ENCODE measurements at regions not wholly inside any gene's neighbourhood (a gene's known extent, or its start where the extent isn't known, plus 50 kb on each side); places are given as distances from the start of the nearest gene placed in this dataset.

DNA sequence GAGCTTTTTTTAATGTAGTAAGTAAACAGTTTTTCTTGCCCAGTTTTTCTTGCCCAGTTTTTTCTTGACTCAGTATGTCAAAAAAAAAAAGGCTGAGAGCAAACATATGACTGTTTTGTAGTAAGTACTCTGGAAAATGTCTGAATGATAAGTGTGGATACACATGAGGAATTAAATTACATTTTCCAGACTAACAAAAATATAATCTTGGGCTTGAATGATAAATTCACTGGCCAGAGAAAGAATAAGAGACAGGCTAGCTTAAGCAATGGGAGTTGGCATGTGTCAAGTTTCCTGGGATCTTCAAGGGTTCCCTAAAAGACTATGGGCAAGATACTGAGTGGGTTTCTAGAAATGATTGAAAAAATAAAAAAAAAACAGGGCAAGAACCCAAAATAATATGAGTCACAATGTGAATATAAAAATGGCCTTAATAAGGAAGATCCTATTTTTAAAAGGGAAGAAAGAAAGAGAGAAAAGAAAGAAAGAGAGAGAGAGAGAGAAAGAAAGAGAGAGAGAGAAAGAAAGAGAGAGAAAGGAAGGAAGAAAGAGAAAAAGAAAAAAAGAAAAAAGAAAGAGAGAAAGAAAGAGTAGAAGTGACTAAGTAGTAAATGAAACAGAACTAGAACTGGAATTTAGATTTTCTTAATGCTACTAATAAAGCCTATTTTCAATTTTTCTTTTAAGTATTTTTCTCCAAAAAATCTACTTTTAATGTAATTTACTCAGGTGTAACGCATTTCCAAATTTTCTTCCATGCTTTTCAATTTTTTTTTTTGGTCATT lies 60.2 kb downstream of the TFPI2 start:
- TF ChIP-seq, protein P1, sequence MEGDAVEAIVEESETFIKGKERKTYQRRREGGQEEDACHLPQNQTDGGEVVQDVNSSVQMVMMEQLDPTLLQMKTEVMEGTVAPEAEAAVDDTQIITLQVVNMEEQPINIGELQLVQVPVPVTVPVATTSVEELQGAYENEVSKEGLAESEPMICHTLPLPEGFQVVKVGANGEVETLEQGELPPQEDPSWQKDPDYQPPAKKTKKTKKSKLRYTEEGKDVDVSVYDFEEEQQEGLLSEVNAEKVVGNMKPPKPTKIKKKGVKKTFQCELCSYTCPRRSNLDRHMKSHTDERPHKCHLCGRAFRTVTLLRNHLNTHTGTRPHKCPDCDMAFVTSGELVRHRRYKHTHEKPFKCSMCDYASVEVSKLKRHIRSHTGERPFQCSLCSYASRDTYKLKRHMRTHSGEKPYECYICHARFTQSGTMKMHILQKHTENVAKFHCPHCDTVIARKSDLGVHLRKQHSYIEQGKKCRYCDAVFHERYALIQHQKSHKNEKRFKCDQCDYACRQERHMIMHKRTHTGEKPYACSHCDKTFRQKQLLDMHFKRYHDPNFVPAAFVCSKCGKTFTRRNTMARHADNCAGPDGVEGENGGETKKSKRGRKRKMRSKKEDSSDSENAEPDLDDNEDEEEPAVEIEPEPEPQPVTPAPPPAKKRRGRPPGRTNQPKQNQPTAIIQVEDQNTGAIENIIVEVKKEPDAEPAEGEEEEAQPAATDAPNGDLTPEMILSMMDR (IDR thresholded peaks at IDR 0.05; ENCODE audit: low read depth, low read length, missing input control), result no peak
- TF ChIP-seq, protein P2, sequence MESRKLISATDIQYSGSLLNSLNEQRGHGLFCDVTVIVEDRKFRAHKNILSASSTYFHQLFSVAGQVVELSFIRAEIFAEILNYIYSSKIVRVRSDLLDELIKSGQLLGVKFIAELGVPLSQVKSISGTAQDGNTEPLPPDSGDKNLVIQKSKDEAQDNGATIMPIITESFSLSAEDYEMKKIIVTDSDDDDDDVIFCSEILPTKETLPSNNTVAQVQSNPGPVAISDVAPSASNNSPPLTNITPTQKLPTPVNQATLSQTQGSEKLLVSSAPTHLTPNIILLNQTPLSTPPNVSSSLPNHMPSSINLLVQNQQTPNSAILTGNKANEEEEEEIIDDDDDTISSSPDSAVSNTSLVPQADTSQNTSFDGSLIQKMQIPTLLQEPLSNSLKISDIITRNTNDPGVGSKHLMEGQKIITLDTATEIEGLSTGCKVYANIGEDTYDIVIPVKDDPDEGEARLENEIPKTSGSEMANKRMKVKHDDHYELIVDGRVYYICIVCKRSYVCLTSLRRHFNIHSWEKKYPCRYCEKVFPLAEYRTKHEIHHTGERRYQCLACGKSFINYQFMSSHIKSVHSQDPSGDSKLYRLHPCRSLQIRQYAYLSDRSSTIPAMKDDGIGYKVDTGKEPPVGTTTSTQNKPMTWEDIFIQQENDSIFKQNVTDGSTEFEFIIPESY (IDR thresholded peaks at IDR 0.05), result no peak
- TF ChIP-seq, protein P3, sequence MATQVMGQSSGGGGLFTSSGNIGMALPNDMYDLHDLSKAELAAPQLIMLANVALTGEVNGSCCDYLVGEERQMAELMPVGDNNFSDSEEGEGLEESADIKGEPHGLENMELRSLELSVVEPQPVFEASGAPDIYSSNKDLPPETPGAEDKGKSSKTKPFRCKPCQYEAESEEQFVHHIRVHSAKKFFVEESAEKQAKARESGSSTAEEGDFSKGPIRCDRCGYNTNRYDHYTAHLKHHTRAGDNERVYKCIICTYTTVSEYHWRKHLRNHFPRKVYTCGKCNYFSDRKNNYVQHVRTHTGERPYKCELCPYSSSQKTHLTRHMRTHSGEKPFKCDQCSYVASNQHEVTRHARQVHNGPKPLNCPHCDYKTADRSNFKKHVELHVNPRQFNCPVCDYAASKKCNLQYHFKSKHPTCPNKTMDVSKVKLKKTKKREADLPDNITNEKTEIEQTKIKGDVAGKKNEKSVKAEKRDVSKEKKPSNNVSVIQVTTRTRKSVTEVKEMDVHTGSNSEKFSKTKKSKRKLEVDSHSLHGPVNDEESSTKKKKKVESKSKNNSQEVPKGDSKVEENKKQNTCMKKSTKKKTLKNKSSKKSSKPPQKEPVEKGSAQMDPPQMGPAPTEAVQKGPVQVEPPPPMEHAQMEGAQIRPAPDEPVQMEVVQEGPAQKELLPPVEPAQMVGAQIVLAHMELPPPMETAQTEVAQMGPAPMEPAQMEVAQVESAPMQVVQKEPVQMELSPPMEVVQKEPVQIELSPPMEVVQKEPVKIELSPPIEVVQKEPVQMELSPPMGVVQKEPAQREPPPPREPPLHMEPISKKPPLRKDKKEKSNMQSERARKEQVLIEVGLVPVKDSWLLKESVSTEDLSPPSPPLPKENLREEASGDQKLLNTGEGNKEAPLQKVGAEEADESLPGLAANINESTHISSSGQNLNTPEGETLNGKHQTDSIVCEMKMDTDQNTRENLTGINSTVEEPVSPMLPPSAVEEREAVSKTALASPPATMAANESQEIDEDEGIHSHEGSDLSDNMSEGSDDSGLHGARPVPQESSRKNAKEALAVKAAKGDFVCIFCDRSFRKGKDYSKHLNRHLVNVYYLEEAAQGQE (IDR thresholded peaks at IDR 0.05), result no peak
- TF ChIP-seq, protein P4, sequence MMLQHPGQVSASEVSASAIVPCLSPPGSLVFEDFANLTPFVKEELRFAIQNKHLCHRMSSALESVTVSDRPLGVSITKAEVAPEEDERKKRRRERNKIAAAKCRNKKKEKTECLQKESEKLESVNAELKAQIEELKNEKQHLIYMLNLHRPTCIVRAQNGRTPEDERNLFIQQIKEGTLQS (IDR thresholded peaks at IDR 0.05), result no peak
- TF ChIP-seq TAF1 (conservative IDR thresholded peaks at IDR 0.05) (no peak), RAD21 (IDR thresholded peaks at IDR 0.05) (no peak), FOXA1 (IDR thresholded peaks at IDR 0.05) (no peak), EGR1 (IDR thresholded peaks at IDR 0.05; ENCODE audit: low read depth in 2 of 2) (no peak), GABPA (IDR thresholded peaks at IDR 0.05 in 1 of 2, conservative IDR thresholded peaks at IDR 0.05 in 1 of 2) (no peak), HNF4G (IDR thresholded peaks at IDR 0.05) (no peak), RXRA (IDR thresholded peaks at IDR 0.05) (no peak)
- TF ChIP-seq, protein P5, sequence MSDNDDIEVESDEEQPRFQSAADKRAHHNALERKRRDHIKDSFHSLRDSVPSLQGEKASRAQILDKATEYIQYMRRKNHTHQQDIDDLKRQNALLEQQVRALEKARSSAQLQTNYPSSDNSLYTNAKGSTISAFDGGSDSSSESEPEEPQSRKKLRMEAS (IDR thresholded peaks at IDR 0.05), result no peak

Data from liver (tissue), 3 donors.